ENCODE measurements at regions not wholly inside any gene's neighbourhood (a gene's known extent, or its start where the extent isn't known, plus 50 kb on each side); places are given as distances from the start of the nearest gene placed in this dataset.

- H3K27me3 ChIP-seq (ENCODE audit: insufficient read depth, low read length), result no peaks in the 10 kb centered on the region
- H3K56ac ChIP-seq (ENCODE audit: insufficient read length, low read depth, low read length), result no peak overlapping the region
- Mint-ChIP-seq H3K27me3 (ENCODE audit: low read depth) (peaks cover 3% of the 10 kb centered on the region), H3K27ac (no peak overlapping the region), H3K36me3 (ENCODE audit: insufficient read depth in 1 of 3, low read depth in 3 of 3) (no peaks in the 10 kb centered on the region), H3K4me1 (peaks cover 10 to 24% of the 10 kb centered on the region in 2 experiments), H3K4me3 (no peak overlapping the region), H3K9me3 (no peaks in the 10 kb centered on the region)
- H3K9me3 ChIP-seq (ENCODE audit: control insufficient read depth, low read depth, low read length), result no peaks in the 10 kb centered on the region
- no peak overlapping the region for H3K27ac ChIP-seq (ENCODE audit: insufficient read length, low read depth, low read length)
- H4K91ac ChIP-seq (ENCODE audit: insufficient read length, low read depth, low read length), result no peak overlapping the region
- no peak overlapping the region for H3K4ac ChIP-seq (ENCODE audit: low read depth, low read length)
- H2BK5ac ChIP-seq (ENCODE audit: insufficient read length, low read length), result no peak overlapping the region
- no peak for TF ChIP-seq CTCF (conservative IDR thresholded peaks at IDR 0.05)
- H2BK120ac ChIP-seq (ENCODE audit: low read depth, low read length, poor library complexity, severe bottlenecking), result no peak overlapping the region
- no peak overlapping the region for H3K23ac ChIP-seq (ENCODE audit: insufficient read length, low read depth, low read length)
- no peaks in the 10 kb centered on the region for H3K4me1 ChIP-seq (ENCODE audit: insufficient read depth, low read length)
- H3K18ac ChIP-seq (ENCODE audit: insufficient read length, low read depth, low read length), result no peak overlapping the region
- WGBS (ENCODE audit: extremely low coverage, insufficient read length, low lambda C conversion rate), result no CpG with 5 or more reads among the region's 13 CpGs
- no peak overlapping the region for H4K5ac ChIP-seq (ENCODE audit: insufficient read length, low read depth, low read length)
- no peak overlapping the region for H3K9ac ChIP-seq (ENCODE audit: extremely low read depth, insufficient read length, low read length)
- H3K23me2 ChIP-seq (ENCODE audit: insufficient read length, low read depth, low read length, poor library complexity, severe bottlenecking), result no peaks in the 10 kb centered on the region
- no peak overlapping the region for H2BK12ac ChIP-seq (ENCODE audit: insufficient read length, low read depth, low read length)
- no peaks in the 10 kb centered on the region for H3K79me1 ChIP-seq (ENCODE audit: insufficient read depth, low read depth, low read length, poor library complexity, severe bottlenecking)
- no peaks in the 10 kb centered on the region for H3K79me2 ChIP-seq (ENCODE audit: insufficient read depth, low read length)
- no peak overlapping the region for H3T11ph ChIP-seq (ENCODE audit: low read length)
- H2BK20ac ChIP-seq (ENCODE audit: low read depth, low read length, poor library complexity, severe bottlenecking), result no peak overlapping the region
- no peak for DNase-seq
- H2AFZ ChIP-seq (ENCODE audit: low read length), result no peak overlapping the region
- no peak overlapping the region for H3K4me2 ChIP-seq (ENCODE audit: insufficient read depth, insufficient read length, low read length)
- H4K8ac ChIP-seq (replicated peaks; ENCODE audit: insufficient read length, low read depth, low read length), result no peak overlapping the region
- no peaks in the 10 kb centered on the region for H4K20me1 ChIP-seq (ENCODE audit: control insufficient read depth, insufficient read depth, insufficient read length)
- no peak overlapping the region for H2BK15ac ChIP-seq (ENCODE audit: low read depth, low read length)
- H2AK5ac ChIP-seq (ENCODE audit: insufficient read length, low read length), result no peak overlapping the region
- H3K14ac ChIP-seq (ENCODE audit: insufficient read depth, low read length), result no peak overlapping the region
Observed at GRCh38 chr15:70493787-70494516, 269.4 kb downstream of the UACA start.
